Endothelial cell of umbilical vein (primary cell): ENCODE measurements at regions not wholly inside any gene's neighbourhood (a gene's known extent, or its start where the extent isn't known, plus 50 kb on each side); places are given as distances from the start of the nearest gene placed in this dataset.

ENCODE experiments used
- BruUV-seq: library from RNA; stranded (reverse); fragments of 400-500 nt; replicated peaks from 2 replicates; lab custom pipeline; 2021; lab: Mats Ljungman, UMichigan
- CTCF ChIA-PET: fragments of 300-600, 350-600 bp; sonication (Branson Sonifier 250); formaldehyde crosslinking; loops from one replicate; lab custom pipeline; 2021; ENCODE audit warnings: antibody characterized with exemption, inconsistent platforms; lab: Charles Lee
- POLR2A ChIA-PET: fragments of 300-600, 350-600 bp; sonication (Branson Sonifier 250); formaldehyde crosslinking; loops from one replicate; lab custom pipeline; 2021; ENCODE audit warnings: antibody characterized with exemption, inconsistent platforms; lab: Charles Lee
- DNase-seq: peaks from one replicate; pipeline ENCODE4 v3.0.0-alpha.2; 2011; ENCODE audit warnings: low read depth, low spot score
- FAIRE-seq: peaks from 2 replicates; lab custom pipeline; 2011; peaks lifted over from hg19 to GRCh38; lab: Jason Lieb, UNC
- H2AFZ ChIP-seq: 2 replicates; pipeline ENCODE4 v1.6.0; 2012; ENCODE audit warnings: low read depth, low read length, control low read depth, inconsistent platforms
- H3K27ac ChIP-seq: 2 replicates; pipeline ENCODE4 v1.5.1; 2011; ENCODE audit warnings: low read depth, mild to moderate bottlenecking, control low read depth, low read length, moderate library complexity; ENCODE audit not compliant: insufficient read depth
- H3K27me3 ChIP-seq, 2 experiments: 2 replicates each; pipeline versions ENCODE4 v1.6.0 to v1.6.1; 2011; ENCODE audit warnings: low read length in 2 of 2, mixed read lengths in 1 of 2; ENCODE audit not compliant: control insufficient read depth in 2 of 2, insufficient read depth in 2 of 2
- H3K36me3 ChIP-seq, 2 experiments: 2 replicates in 1 of 2; 3 replicates in 1 of 2; pipeline ENCODE4 v1.5.1; 2011; ENCODE audit warnings: low read length in 2 of 2, mild to moderate bottlenecking in 1 of 2, moderate library complexity in 1 of 2; ENCODE audit not compliant: control insufficient read depth in 2 of 2, insufficient read depth in 2 of 2; ENCODE audit errors: extremely low read depth in 1 of 2
- H3K4me1 ChIP-seq: 3 replicates; pipeline ENCODE4 v1.5.1; 2011; ENCODE audit warnings: mild to moderate bottlenecking, low read length; ENCODE audit not compliant: control insufficient read depth, insufficient read depth; ENCODE audit errors: extremely low read depth
- H3K4me2 ChIP-seq: 2 replicates; pipeline ENCODE4 v1.6.1; 2011; ENCODE audit warnings: low read length, control low read depth, mixed read lengths; ENCODE audit not compliant: insufficient read depth
- H3K4me3 ChIP-seq, 3 experiments: fragments of 200-600 bp in 1 of 3; sonication (generic), shearing (Covaris generic) in 1 of 3; replicated peaks in 1 of 3; 2 replicates each; pipeline ENCODE4 v1.5.1; 2011 to 2016; ENCODE audit warnings: control low read depth in 3 of 3, low read length in 3 of 3, mild to moderate bottlenecking in 2 of 3, inconsistent platforms in 1 of 3, low read depth in 1 of 3, moderate library complexity in 1 of 3; ENCODE audit not compliant: insufficient read depth in 1 of 3
- H3K79me2 ChIP-seq: 2 replicates; pipeline ENCODE4 v1.6.0; 2012; ENCODE audit warnings: low read length, inconsistent platforms; ENCODE audit not compliant: control insufficient read depth, insufficient read depth
- H3K9ac ChIP-seq: replicated peaks from 2 replicates; pipeline ENCODE3; 2011; ENCODE audit warnings: low read length, control low read depth; ENCODE audit not compliant: insufficient read depth; ENCODE audit errors: extremely low read depth
- H3K9me1 ChIP-seq: replicated peaks from 3 replicates; pipeline ENCODE4 v1.6.0; 2011; ENCODE audit warnings: mild to moderate bottlenecking, low read length; ENCODE audit not compliant: control insufficient read depth, insufficient read depth; ENCODE audit errors: extremely low read depth
- H3K9me3 ChIP-seq: replicated peaks from 2 replicates; pipeline ENCODE4 v1.5.1; 2012; ENCODE audit warnings: low read length, inconsistent platforms; ENCODE audit not compliant: control insufficient read depth, insufficient read depth
- H4K20me1 ChIP-seq: replicated peaks from 2 replicates; pipeline ENCODE3; 2011; ENCODE audit warnings: mild to moderate bottlenecking, low read length; ENCODE audit not compliant: control insufficient read depth, insufficient read depth; ENCODE audit errors: extremely low read depth
- CTCF ChIP-seq, 2 donors: IDR thresholded peaks; 1 replicate in 1 of 2; 2 replicates in 1 of 2; pipeline ENCODE4 v1.5.1; 2011; ENCODE audit warnings: low read length in 2 of 2, mild to moderate bottlenecking in 2 of 2, moderate library complexity in 2 of 2, control low read depth in 1 of 2, inconsistent platforms in 1 of 2, low read depth in 1 of 2; ENCODE audit not compliant: insufficient read depth in 1 of 2; ENCODE audit errors: extremely low read depth in 1 of 2
- EZH2 ChIP-seq: IDR thresholded peaks from 2 replicates; pipeline ENCODE4 v1.6.1; 2012; ENCODE audit warnings: borderline replicate concordance, low read depth, mild to moderate bottlenecking, moderate library complexity, low read length, inconsistent platforms; ENCODE audit not compliant: severe bottlenecking
- FOS ChIP-seq: IDR thresholded peaks from 2 replicates; pipeline ENCODE4 v1.6.1; 2011; ENCODE audit warnings: mild to moderate bottlenecking, low read length, moderate library complexity, borderline replicate concordance; ENCODE audit not compliant: insufficient read depth
- JUN ChIP-seq: IDR thresholded peaks from 2 replicates; pipeline ENCODE4 v1.6.1; 2011; ENCODE audit warnings: borderline replicate concordance, low read depth; ENCODE audit not compliant: insufficient read length, insufficient read depth
- MAX ChIP-seq: IDR thresholded peaks from 2 replicates; pipeline ENCODE4 v1.6.1; 2011; ENCODE audit not compliant: insufficient read depth, insufficient read length
- MYC ChIP-seq: IDR thresholded peaks from one replicate; pipeline ENCODE4 v1.6.1; 2011; ENCODE audit warnings: mild to moderate bottlenecking, low read depth, low read length
- POLR2A ChIP-seq: IDR thresholded peaks from 2 replicates; pipeline ENCODE4 v1.6.1; 2012; ENCODE audit warnings: low read depth, mild to moderate bottlenecking, control low read depth, low read length
- POLR2AphosphoS5 ChIP-seq: IDR thresholded peaks from 2 replicates; pipeline ENCODE4 v1.6.1; 2012; ENCODE audit warnings: low read depth, mild to moderate bottlenecking, control low read depth, low read length, moderate library complexity; ENCODE audit not compliant: insufficient read depth
- dilution Hi-C: fragments of 300-500 bp; cut with MboI; formaldehyde crosslinking; loops from one replicate; pipeline ENCODE4 v1.15.0; 2019; ENCODE audit warnings: low sequenced_read_pairs; ENCODE audit not compliant: extremely low pct_ligation_motif_present
- intact Hi-C: fragments of 100-400 bp; cut with micrococcal nuclease; formaldehyde crosslinking; loops from one replicate; pipeline ENCODE4 v1.10.0; 2022

- dilution Hi-C loops, result no loop called here
- Histone ChIP-seq H3K9me3 (no peaks in the 10 kb centered on the region), H3K36me3 (no peaks in the 10 kb centered on the region), H3K79me2 (no peaks in the 10 kb centered on the region), H3K9ac (no peak overlapping the region), H3K27me3 (peaks cover 10 to 11% of the 10 kb centered on the region in 2 experiments), H3K4me1 (no peaks in the 10 kb centered on the region), H3K4me3 (no peak overlapping the region), H3K4me2 (no peak overlapping the region), H3K9me1 (no peaks in the 10 kb centered on the region), H4K20me1 (no peaks in the 10 kb centered on the region), H2AFZ (no peak overlapping the region), H3K27ac (no peak overlapping the region)
- CTCF ChIA-PET, result interaction anchor here (1.1 kb wide), 1 partner anchor 9 kb away, joined by 3 read pairs; no protein-coding TSS in a partner anchor
- DNase-seq (no peak), FAIRE-seq (no peak)
- intact Hi-C loops, result no loop called here
- TF ChIP-seq POLR2A (no peak), JUN (no peak), MYC (no peak)
- BruUV-seq, result no TSS peak
- POLR2A ChIA-PET, result no interaction called here
Observed at GRCh38 chr6:28615616-28615954, 89.9 kb downstream of the GPX5 start.

- no peaks in the 10 kb centered on the region for H3K9me3 ChIP-seq
- DNase-seq, result no peak
- no peaks in the 10 kb centered on the region for H4K20me1 ChIP-seq
- H3K27me3 ChIP-seq, result peaks cover 10 to 11% of the 10 kb centered on the region in 2 experiments
- H2AFZ ChIP-seq, result no peak overlapping the region
- no peak overlapping the region for H3K4me3 ChIP-seq
- intact Hi-C loops, result no loop called here
- no peaks in the 10 kb centered on the region for H3K79me2 ChIP-seq
- no TSS peak for BruUV-seq
- no peak for FAIRE-seq
- TF ChIP-seq EZH2 (no peak), CTCF (IDR thresholded peaks at IDR 0.05; ENCODE audit: extremely low read depth in 1 of 2, insufficient read depth in 1 of 2, low read depth in 1 of 2, low read length in 2 of 2) (no peak), MAX (no peak), POLR2AphosphoS5 (no peak), JUN (no peak), MYC (no peak), POLR2A (no peak), FOS (no peak)
- H3K9ac ChIP-seq, result no peak overlapping the region
- no peaks in the 10 kb centered on the region for H3K9me1 ChIP-seq
- H3K27ac ChIP-seq, result no peak overlapping the region
- ChIA-PET CTCF (interaction anchor here (1.1 kb wide), 1 partner anchor 9 kb away, joined by 3 read pairs; no protein-coding TSS in a partner anchor), POLR2A (no interaction called here)
- no peaks in the 10 kb centered on the region for H3K4me1 ChIP-seq
- H3K4me2 ChIP-seq, result no peak overlapping the region
- no peaks in the 10 kb centered on the region for H3K36me3 ChIP-seq
- dilution Hi-C loops, result no loop called here
Observed at GRCh38 chr6:28615955-28616747, 90.5 kb downstream of the GPX5 start.
